H9 (cell line): ENCODE measurements at regions not wholly inside any gene's neighbourhood (a gene's known extent, or its start where the extent isn't known, plus 50 kb on each side); places are given as distances from the start of the nearest gene placed in this dataset.
A peak's percentile ranks its signal among the peaks of the same experiment; 100 is the strongest.

Source experiments
- DNase-seq: peaks from one replicate; pipeline ENCODE4 v3.0.0-alpha.2; 2017
- H2AFZ ChIP-seq: one replicate; pipeline ENCODE4 v1.6.1; 2013; ENCODE audit warnings: mild to moderate bottlenecking, low read length, control low read depth, moderate library complexity
- H2AK5ac ChIP-seq: 2 replicates; pipeline ENCODE4 v1.6.1; 2013; ENCODE audit warnings: low read length, control low read depth, mixed read lengths; ENCODE audit not compliant: insufficient read length
- H2BK120ac ChIP-seq: one replicate; pipeline ENCODE4 v1.6.1; 2013; ENCODE audit warnings: low read depth, mild to moderate bottlenecking, low read length, control low read depth, inconsistent platforms; ENCODE audit not compliant: poor library complexity, severe bottlenecking
- H2BK12ac ChIP-seq: 2 replicates; pipeline ENCODE4 v1.6.1; 2013; ENCODE audit warnings: low read length, control low read depth, mixed read lengths, low read depth; ENCODE audit not compliant: insufficient read length
- H2BK15ac ChIP-seq: 2 replicates; pipeline ENCODE4 v1.6.1; 2013; ENCODE audit warnings: low read depth, low read length, control low read depth
- H2BK20ac ChIP-seq: one replicate; pipeline ENCODE4 v1.6.1; 2013; ENCODE audit warnings: low read depth, mild to moderate bottlenecking, low read length, control low read depth, inconsistent platforms; ENCODE audit not compliant: poor library complexity, severe bottlenecking
- H2BK5ac ChIP-seq: 2 replicates; pipeline ENCODE4 v1.6.1; 2013; ENCODE audit warnings: low read length, control low read depth, mixed read lengths; ENCODE audit not compliant: insufficient read length
- H3K14ac ChIP-seq: 2 replicates; pipeline ENCODE4 v1.6.1; 2013; ENCODE audit warnings: low read length, control low read depth; ENCODE audit not compliant: insufficient read depth
- H3K18ac ChIP-seq: 2 replicates; pipeline ENCODE4 v1.6.1; 2013; ENCODE audit warnings: low read depth, mild to moderate bottlenecking, mixed read lengths, low read length, control low read depth; ENCODE audit not compliant: insufficient read length
- H3K23ac ChIP-seq: 2 replicates; pipeline ENCODE4 v1.6.1; 2013; ENCODE audit warnings: low read length, control low read depth, mixed read lengths, low read depth; ENCODE audit not compliant: insufficient read length
- H3K23me2 ChIP-seq: 2 replicates; pipeline ENCODE4 v1.6.1; 2013; ENCODE audit warnings: low read depth, mild to moderate bottlenecking, mixed read lengths, low read length, control low read depth; ENCODE audit not compliant: insufficient read length, poor library complexity, severe bottlenecking
- H3K27ac ChIP-seq: 2 replicates; pipeline ENCODE4 v1.5.1; 2013; ENCODE audit warnings: low read length, control low read depth, mixed read lengths, low read depth; ENCODE audit not compliant: insufficient read length
- H3K27me3 ChIP-seq: 2 replicates; pipeline ENCODE4 v1.6.1; 2013; ENCODE audit warnings: low read length, control low read depth, inconsistent platforms; ENCODE audit not compliant: insufficient read depth
- H3K4ac ChIP-seq: 2 replicates; pipeline ENCODE4 v1.6.1; 2013; ENCODE audit warnings: low read depth, mild to moderate bottlenecking, control low read depth, inconsistent platforms, low read length, moderate library complexity
- H3K4me1 ChIP-seq: 2 replicates; pipeline ENCODE4 v1.6.1; 2013; ENCODE audit warnings: low read length, control low read depth, inconsistent platforms; ENCODE audit not compliant: insufficient read depth
- H3K4me2 ChIP-seq: 2 replicates; pipeline ENCODE4 v1.6.1; 2013; ENCODE audit warnings: low read length, control low read depth, mixed read lengths; ENCODE audit not compliant: insufficient read length, insufficient read depth
- H3K56ac ChIP-seq: 2 replicates; pipeline ENCODE4 v1.6.1; 2013; ENCODE audit warnings: low read depth, mild to moderate bottlenecking, mixed read lengths, low read length, control low read depth; ENCODE audit not compliant: insufficient read length
- H3K79me1 ChIP-seq: 2 replicates; pipeline ENCODE4 v1.6.1; 2013; ENCODE audit warnings: low read depth, mild to moderate bottlenecking, moderate library complexity, low read length, control low read depth, inconsistent platforms; ENCODE audit not compliant: insufficient read depth, poor library complexity, severe bottlenecking
- H3K79me2 ChIP-seq: 2 replicates; pipeline ENCODE4 v1.6.1; 2013; ENCODE audit warnings: low read length, control low read depth, inconsistent platforms; ENCODE audit not compliant: insufficient read depth
- H3K9ac ChIP-seq: 2 replicates; pipeline ENCODE4 v1.6.1; 2013; ENCODE audit warnings: low read length, control low read depth, mixed read lengths; ENCODE audit not compliant: insufficient read length; ENCODE audit errors: extremely low read depth
- H3K9me3 ChIP-seq: one replicate; pipeline ENCODE4 v1.6.1; 2013; ENCODE audit warnings: low read depth, low read length, inconsistent platforms; ENCODE audit not compliant: control insufficient read depth
- H3T11ph ChIP-seq: one replicate; pipeline ENCODE4 v1.6.1; 2013; ENCODE audit warnings: mild to moderate bottlenecking, low read length, control low read depth, inconsistent platforms
- H4K20me1 ChIP-seq: one replicate; pipeline ENCODE4 v1.6.1; 2013; ENCODE audit not compliant: control insufficient read depth, insufficient read length, insufficient read depth
- H4K5ac ChIP-seq: 2 replicates; pipeline ENCODE4 v1.6.1; 2013; ENCODE audit warnings: low read depth, mild to moderate bottlenecking, mixed read lengths, low read length, control low read depth; ENCODE audit not compliant: insufficient read length
- H4K8ac ChIP-seq: replicated peaks from 2 replicates; pipeline ENCODE4 v1.6.1; 2013; ENCODE audit warnings: low read length, control low read depth, mixed read lengths, low read depth; ENCODE audit not compliant: insufficient read length
- H4K91ac ChIP-seq: 2 replicates; pipeline ENCODE4 v1.6.1; 2013; ENCODE audit warnings: low read depth, mild to moderate bottlenecking, moderate library complexity, mixed read lengths, low read length, control low read depth; ENCODE audit not compliant: insufficient read length
- H3K27ac Mint-ChIP-seq, 3 experiments: 2 replicates in 2 of 3; 3 replicates in 1 of 3; pipeline ENCODE4 v1.8.0; 2020 to 2021; ENCODE audit warnings: mixed read lengths in 3 of 3, mild to moderate bottlenecking in 1 of 3, moderate library complexity in 1 of 3
- H3K27me3 Mint-ChIP-seq: 2 replicates; pipeline ENCODE4 v1.8.0; 2021; ENCODE audit warnings: low read depth, mild to moderate bottlenecking, moderate library complexity, mixed read lengths
- H3K36me3 Mint-ChIP-seq, 3 experiments: 2 replicates in 2 of 3; 3 replicates in 1 of 3; pipeline ENCODE4 v1.8.0; 2020 to 2021; ENCODE audit warnings: low read depth in 3 of 3, mixed read lengths in 3 of 3; ENCODE audit not compliant: insufficient read depth in 1 of 3
- H3K4me1 Mint-ChIP-seq, 2 experiments: 2 replicates each; pipeline ENCODE4 v1.8.0; 2020; ENCODE audit warnings: mixed read lengths in 2 of 2
- H3K4me3 Mint-ChIP-seq, 2 experiments: 2 replicates in 1 of 2; 3 replicates in 1 of 2; pipeline ENCODE4 v1.8.0; 2020 to 2021; ENCODE audit warnings: mild to moderate bottlenecking in 2 of 2, mixed read lengths in 2 of 2, moderate library complexity in 1 of 2
- H3K9me3 Mint-ChIP-seq, 2 experiments: 2 replicates in 1 of 2; 3 replicates in 1 of 2; pipeline ENCODE4 v1.8.0; 2020; ENCODE audit warnings: mild to moderate bottlenecking in 2 of 2, mixed read lengths in 2 of 2, moderate library complexity in 1 of 2
- WGBS: extraction: QIAGEN DNeasy Blood & Tissue Kit; methylation state at CpG from one replicate; pipeline ENCODE4 v1.1.7; 2013; ENCODE audit warnings: missing lambda C conversion rate, low lambda C conversion rate, mixed read lengths; ENCODE audit not compliant: insufficient read length; ENCODE audit errors: extremely low coverage; 5-methylcytosine and 5-hydroxymethylcytosine counted together
- TF ChIP-seq, protein P1 (sequence below): fragments of 200-600 bp; sonication (generic); conservative IDR thresholded peaks from 3 replicates; pipeline ENCODE4 v1.8.0; 2021; ENCODE audit warnings: antibody characterized with exemption, mild to moderate bottlenecking

- Mint-ChIP-seq H3K27ac (peak overlapping the region in 2 of 3 experiments; percentile 14 to 47; a peak in 4 of 7 replicates), H3K27me3 (no peaks in the 10 kb centered on the region), H3K9me3 (peaks cover 0 to 16% of the 10 kb centered on the region in 2 experiments; a peak in 3 of 5 replicates), H3K36me3 (peaks cover 0 to 7% (median 6%) of the 10 kb centered on the region in 3 experiments; a peak in 4 of 7 replicates), H3K4me3 (no peak overlapping the region), H3K4me1 (peaks cover 14 to 17% of the 10 kb centered on the region in 2 experiments)
- Histone ChIP-seq H3K9me3 (no peaks in the 10 kb centered on the region), H4K8ac (no peak overlapping the region), H3K23me2 (no peaks in the 10 kb centered on the region), H3K14ac (no peak overlapping the region), H3K23ac (no peak overlapping the region), H4K91ac (no peak overlapping the region), H2BK5ac (no peak overlapping the region), H2BK12ac (no peak overlapping the region), H3K4me2 (no peak overlapping the region), H3K18ac (no peak overlapping the region), H3T11ph (no peak overlapping the region), H3K9ac (no peak overlapping the region), H2BK15ac (no peak overlapping the region), H2BK20ac (peak overlapping the region; percentile 78), H3K56ac (no peak overlapping the region), H3K27me3 (no peaks in the 10 kb centered on the region), H2BK120ac (no peak overlapping the region), H3K4ac (no peak overlapping the region), H4K5ac (no peak overlapping the region), H2AFZ (no peak overlapping the region), H3K27ac (no peak overlapping the region), H2AK5ac (no peak overlapping the region), H4K20me1 (no peaks in the 10 kb centered on the region), H3K79me1 (no peaks in the 10 kb centered on the region), H3K4me1 (no peaks in the 10 kb centered on the region; the same call in 1 of the 2 replicates), H3K79me2 (no peaks in the 10 kb centered on the region)
- TF ChIP-seq, protein P1, sequence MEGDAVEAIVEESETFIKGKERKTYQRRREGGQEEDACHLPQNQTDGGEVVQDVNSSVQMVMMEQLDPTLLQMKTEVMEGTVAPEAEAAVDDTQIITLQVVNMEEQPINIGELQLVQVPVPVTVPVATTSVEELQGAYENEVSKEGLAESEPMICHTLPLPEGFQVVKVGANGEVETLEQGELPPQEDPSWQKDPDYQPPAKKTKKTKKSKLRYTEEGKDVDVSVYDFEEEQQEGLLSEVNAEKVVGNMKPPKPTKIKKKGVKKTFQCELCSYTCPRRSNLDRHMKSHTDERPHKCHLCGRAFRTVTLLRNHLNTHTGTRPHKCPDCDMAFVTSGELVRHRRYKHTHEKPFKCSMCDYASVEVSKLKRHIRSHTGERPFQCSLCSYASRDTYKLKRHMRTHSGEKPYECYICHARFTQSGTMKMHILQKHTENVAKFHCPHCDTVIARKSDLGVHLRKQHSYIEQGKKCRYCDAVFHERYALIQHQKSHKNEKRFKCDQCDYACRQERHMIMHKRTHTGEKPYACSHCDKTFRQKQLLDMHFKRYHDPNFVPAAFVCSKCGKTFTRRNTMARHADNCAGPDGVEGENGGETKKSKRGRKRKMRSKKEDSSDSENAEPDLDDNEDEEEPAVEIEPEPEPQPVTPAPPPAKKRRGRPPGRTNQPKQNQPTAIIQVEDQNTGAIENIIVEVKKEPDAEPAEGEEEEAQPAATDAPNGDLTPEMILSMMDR: no peak
- no peak for DNase-seq
- 100% methylated on average over 1 of the region's 5 CpGs for WGBS
These were observed 121.5 kb upstream of the SPRY4 start for GRCh38 chr5:142446131-142446959.
